Retinal pigment epithelial cell (primary cell): ENCODE measurements at regions not wholly inside any gene's neighbourhood (a gene's known extent, or its start where the extent isn't known, plus 50 kb on each side); places are given as distances from the start of the nearest gene placed in this dataset.

Source experiments
- DNase-seq: peaks from one replicate; pipeline ENCODE4 v3.0.0-alpha.2; 2010; ENCODE audit warnings: low read depth
- H3K4me3 ChIP-seq: 2 replicates; pipeline ENCODE4 v1.5.1; 2011; ENCODE audit warnings: mild to moderate bottlenecking, low read length, control low read depth, moderate library complexity
- TF ChIP-seq, protein P1 (sequence below): conservative IDR thresholded peaks from 2 replicates; pipeline ENCODE4 v1.5.1; 2011; ENCODE audit warnings: low read depth, low read length, control low read depth, inconsistent platforms

GRCh38 chr2:106607371-106607770, 120.2 kb downstream of the CD8B2 start:
- DNase-seq, result no peak
- TF ChIP-seq, protein P1, sequence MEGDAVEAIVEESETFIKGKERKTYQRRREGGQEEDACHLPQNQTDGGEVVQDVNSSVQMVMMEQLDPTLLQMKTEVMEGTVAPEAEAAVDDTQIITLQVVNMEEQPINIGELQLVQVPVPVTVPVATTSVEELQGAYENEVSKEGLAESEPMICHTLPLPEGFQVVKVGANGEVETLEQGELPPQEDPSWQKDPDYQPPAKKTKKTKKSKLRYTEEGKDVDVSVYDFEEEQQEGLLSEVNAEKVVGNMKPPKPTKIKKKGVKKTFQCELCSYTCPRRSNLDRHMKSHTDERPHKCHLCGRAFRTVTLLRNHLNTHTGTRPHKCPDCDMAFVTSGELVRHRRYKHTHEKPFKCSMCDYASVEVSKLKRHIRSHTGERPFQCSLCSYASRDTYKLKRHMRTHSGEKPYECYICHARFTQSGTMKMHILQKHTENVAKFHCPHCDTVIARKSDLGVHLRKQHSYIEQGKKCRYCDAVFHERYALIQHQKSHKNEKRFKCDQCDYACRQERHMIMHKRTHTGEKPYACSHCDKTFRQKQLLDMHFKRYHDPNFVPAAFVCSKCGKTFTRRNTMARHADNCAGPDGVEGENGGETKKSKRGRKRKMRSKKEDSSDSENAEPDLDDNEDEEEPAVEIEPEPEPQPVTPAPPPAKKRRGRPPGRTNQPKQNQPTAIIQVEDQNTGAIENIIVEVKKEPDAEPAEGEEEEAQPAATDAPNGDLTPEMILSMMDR, result no peak

DNA sequence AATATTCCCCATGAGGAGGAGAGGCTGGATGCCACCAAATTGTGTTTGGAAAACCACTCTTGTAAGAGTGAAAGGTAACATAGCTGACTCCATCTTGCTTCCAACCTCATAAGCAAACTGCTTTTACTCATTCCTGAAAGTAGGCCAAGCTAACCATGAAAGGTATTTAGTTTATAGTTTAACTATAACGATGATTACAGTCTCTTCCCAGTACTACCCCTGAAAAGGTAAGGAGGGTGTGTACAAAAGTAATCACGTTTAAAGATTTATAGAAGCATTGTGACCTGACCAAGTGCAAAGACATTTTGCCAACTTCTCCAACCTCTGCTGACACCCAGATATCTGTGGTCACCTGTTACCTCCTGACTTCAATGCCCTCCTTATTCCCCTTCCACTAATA, 122.6 kb downstream of the CD8B2 start:
- H3K4me3 ChIP-seq, result no peak overlapping the region
- TF ChIP-seq, protein P1, result no peak
- no peak for DNase-seq

More at GRCh38 chr2:106607371-106607770, 120.2 kb downstream of the CD8B2 start:
- H3K4me3 ChIP-seq, result no peak overlapping the region

- TF ChIP-seq, protein P1, result no peak
- DNase-seq, result no peak
- H3K4me3 ChIP-seq, result no peak overlapping the region
Observed at GRCh38 chr2:106614511-106615291, 127.5 kb downstream of the CD8B2 start.

DNA sequence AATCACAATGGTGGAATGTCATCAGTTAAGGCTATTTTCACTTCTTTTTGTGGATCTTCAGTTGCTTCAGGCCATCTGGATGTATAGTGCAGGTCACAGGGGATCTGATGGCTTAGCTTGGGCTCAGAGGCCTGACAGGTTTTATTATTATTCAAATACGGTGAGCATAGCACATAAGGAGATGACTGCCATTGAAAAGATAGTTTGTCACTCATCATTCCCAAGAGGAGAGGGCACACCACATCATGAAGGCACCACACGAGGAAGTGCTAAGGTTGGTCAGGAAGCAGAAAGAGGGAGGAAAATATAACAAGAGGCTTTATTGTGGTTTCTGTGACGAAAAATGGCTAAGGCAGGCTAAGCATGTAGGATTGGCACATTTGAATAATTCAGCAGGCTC, 131.4 kb downstream of the CD8B2 start:
- TF ChIP-seq, protein P1, result no peak
- no peak for DNase-seq
- no peak overlapping the region for H3K4me3 ChIP-seq

- TF ChIP-seq, protein P1, result no peak
- DNase-seq, result no peak
Observed at GRCh38 chr2:106623456-106623855, 136.3 kb downstream of the CD8B2 start.

DNA sequence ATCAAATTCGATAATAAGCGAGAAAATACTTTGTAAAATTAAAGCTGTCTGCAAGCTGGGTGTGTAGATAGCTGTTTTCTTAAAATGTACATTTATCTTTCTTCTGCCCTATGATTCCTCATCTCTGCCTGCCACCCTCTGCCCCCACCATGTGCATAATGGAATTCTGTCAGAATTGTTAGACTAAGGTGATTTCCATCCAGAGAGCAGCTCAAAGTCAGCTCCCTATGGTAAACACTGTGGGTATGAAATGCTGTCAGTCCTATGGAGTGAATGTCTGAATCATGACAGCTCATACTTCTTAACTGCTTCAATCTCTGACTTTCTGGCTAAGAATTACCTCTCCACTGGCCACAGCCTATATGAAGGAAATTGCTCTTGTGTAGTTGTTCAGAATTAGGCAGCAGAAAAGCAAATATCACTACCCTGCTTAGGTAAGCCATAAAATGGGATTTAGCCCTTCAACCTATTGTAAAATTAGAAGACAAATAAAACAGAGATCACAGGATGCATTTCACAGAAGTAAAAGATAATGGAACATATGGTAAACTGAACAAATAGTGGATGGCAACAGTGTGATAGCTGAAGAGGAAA, 137.7 kb downstream of the CD8B2 start:
- no peak overlapping the region for H3K4me3 ChIP-seq
- TF ChIP-seq, protein P1, result no peak
- DNase-seq, result no peak

More at GRCh38 chr2:106623456-106623855, 136.3 kb downstream of the CD8B2 start:
- no peak overlapping the region for H3K4me3 ChIP-seq

- H3K4me3 ChIP-seq, result no peak overlapping the region
- TF ChIP-seq, protein P1, result no peak
- no peak for DNase-seq
Observed at GRCh38 chr2:106628377-106628776, 141.2 kb downstream of the CD8B2 start.
